CMK (cell line): ENCODE measurements at regions not wholly inside any gene's neighbourhood (a gene's known extent, or its start where the extent isn't known, plus 50 kb on each side); places are given as distances from the start of the nearest gene placed in this dataset.

Experiments
- DNase-seq: peaks from one replicate; pipeline ENCODE4 v3.0.0-alpha.2; 2010; ENCODE audit warnings: low read depth

DNA sequence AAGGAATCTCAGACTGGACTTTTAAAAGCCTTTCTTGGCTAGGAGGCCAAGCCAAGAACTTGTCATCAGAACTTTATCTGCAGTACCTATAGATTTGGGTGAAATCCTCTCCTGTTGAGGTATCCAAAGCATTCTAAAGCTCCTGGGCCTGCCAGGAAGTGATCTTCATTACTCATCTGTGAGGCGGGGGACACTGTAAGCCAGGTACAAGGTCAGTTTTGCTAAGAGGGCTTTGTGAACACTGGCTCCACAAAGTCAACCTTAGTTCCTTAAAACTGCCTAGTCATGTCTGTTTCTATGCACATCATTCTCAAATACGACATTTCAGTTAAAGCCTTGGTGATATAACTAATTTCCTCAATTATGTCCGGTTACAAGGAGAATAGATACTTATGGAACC is 236.7 kb downstream of the PIK3R1 start:
- no peak for DNase-seq

DNA sequence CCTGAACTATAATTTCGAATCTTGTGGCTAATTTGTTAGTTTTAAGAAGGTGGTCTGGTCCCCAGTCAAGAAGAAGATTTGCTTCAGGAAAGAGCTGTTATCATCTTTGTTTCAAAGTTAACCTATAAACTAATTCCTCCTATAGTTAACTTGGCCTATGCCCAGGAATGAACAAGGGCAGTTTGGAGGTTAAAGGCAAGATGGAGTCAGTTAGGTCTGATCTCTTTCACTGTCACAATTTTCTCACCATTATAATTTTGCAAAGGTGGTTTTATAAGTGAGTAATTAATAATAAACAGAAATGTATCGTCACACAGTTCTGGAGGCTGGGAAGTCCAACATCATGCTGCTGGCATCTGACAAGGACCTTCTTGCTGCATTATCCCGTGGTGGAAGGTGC is 238.6 kb downstream of the PIK3R1 start:
- no peak for DNase-seq

DNA sequence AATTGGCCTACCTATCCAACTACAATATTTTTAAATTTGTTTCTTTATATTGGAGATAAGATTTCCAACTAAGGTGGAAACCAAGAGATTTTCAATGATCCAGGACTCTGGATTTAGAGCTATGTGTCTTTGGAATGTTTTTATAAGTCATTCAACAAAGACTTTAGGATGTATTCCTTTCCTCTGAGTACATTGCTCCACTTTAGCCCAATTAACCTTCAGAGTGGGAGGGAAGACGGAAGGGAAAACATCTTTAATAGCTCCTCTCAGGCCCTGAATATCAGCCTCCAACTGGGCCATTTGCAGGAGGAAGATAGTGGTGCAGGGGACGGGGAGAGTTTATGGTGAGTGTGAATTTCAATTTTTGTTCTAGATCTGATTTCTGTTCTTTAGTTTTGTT is 239.2 kb downstream of the PIK3R1 start:
- DNase-seq: no peak

DNA sequence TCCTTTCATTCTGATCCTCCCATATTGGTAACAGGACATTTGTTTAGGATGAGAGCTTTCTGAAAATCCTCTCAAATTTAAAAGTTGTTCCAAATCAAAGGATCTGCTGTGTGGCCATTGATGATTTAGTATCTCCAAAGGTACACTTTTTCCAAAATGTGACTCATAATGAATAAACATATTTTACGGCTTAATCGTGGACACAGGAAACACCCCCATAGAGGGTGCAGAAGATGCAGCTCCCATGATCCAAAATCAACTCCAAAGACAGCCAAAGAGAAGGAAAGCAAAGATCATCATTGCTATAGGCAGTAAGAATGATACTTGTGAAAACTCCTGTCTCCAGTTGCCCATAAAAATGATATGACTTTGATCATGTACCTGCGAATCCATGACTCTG is 239.7 kb downstream of the PIK3R1 start:
- DNase-seq: no peak

DNA sequence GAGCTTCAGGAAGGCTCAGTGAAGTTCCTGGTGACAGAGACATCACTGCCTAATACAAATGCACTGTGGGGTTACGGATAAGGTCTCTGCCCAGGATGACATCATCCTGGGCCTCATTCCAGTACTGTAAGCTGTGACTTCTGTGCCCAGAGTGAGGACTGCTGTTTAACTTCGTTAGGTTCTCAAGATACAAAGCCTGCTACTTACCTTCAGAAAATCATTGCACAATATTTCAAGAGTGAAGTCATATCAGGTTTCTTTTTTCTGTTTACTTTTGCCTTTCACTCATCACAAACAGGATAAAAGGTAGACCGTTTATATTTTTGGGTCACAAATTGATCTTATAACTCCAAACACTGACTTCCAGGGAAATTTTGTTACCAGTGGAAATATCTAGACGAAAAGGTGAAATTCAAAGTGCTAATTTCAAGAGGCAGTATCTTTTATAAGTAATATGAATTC is 241.2 kb downstream of the PIK3R1 start:
- no peak for DNase-seq

DNA sequence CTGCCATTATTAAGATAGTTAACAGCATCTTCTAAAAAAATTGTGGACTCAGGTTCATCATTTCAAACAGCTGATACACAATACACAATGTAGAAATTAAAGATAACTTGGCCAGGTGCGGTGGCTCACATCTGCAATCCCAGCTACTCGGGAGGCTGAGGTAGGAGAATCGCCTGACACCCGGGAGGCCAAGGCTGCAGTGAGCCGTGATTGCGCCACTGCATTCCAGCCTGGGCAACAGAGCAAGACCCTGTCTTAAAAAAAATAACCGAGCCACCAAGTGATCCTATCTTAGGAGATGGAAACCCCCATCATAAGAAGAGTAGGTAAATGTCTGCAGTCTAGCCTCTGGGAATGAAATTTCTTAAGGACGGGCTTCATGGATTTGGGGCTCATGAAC is 241.7 kb downstream of the PIK3R1 start:
- no peak for DNase-seq

DNA sequence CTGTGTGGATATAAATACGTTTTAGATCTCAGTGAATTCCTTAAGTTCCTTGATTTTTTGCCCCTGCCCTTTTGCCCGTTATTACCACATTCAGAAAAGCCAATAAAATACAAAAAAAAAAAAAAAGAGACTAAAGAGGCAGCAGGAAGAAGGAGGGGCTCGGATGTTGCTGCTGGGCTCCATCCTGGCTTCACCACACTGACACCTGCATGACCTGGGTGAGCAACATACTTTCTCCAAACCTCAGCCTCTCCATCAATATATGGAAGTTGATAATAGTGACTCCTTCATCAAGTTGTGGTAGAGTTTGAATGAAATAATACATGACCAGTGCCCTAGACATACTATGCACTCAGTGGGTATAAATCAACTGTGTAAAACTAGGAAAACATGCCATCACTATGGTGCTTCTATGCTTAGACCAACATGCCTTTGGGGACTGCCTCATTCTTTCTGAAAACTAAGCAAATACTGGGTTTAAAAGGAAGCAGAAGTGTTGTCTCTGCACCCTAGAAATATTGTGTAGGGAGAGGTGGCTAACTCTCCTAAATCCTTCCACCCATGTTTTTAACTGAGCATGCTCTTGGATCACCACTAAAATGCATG is 243.0 kb downstream of the PIK3R1 start:
- DNase-seq: no peak

DNA sequence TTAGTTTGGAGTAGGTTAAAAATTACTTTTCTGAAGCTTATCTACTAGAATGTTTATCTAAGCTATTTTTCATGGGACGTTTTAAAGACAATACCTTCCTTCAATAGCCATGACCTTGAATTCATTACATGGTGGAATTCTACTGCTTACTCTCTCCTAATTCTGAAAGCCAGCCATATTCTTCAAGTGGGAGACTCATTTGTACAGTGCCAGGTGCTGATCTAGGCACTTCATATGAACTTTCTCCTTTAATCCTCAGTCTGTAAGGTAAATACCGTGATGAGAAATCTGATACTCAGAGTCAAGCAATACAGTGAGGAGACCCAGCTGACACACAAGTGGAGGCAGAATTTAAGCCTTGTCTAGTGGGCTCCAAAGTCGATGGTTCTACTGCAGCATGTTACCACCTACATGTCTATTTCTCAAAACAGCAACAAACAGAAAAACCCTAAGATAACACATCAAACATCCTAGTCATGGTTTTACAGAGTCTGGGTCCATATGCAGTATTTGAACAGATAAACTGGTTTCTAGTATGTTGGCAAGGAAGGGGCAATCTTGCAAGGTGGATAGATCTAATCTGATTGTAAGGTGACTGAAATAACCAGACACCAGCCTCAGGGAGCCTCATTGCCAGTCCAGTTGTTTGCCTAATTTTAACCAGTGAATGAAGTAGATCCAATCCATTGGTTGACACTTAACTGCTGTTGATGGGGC is 243.7 kb downstream of the PIK3R1 start:
- DNase-seq: no peak

DNA sequence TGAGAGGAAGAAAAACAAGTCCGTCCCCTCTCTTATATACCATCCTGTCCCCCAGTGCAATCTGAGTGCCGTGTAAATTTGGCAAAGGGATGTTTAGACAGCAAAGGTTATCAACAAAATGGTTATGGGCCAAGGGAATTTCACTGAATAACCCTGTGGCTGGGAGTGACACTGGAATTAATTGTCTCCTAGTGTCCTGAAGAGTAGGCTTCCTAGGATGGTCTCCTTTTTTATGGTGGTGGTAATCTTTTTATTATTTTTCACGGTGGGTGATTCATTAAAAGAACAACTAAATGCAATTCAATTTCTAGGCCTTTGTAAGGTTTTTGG is 244.2 kb downstream of the PIK3R1 start:
- DNase-seq: no peak

DNA sequence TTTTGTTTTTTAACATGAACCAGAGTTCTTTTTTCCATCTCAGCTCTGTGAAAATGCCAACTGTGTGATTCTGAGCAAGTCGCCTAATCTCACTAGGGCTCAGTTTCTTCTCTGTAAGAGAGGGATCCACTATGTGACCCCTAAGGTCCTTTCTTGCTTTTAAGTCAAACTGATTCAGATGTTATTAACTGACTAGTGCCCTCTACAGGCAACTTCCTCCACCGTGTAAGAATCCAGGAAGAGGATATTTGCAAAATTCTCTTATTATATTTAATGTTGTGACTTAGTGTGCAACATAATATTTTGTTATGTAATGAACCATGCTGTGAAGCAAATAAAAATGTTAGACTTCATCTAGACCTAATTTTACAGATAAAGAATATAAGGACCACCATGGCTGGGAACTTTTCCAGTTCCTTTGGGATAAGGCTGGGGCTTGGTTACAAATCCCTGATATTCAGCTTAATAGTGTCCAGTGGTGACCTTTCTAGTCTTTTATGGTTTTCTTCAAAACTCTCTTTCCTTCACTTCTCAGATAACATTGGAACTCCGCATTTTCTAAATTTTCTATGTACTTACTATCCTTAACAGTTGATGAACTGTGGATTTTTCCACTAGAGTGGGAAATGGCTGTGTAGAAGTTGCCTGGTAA is 244.7 kb downstream of the PIK3R1 start:
- no peak for DNase-seq

DNA sequence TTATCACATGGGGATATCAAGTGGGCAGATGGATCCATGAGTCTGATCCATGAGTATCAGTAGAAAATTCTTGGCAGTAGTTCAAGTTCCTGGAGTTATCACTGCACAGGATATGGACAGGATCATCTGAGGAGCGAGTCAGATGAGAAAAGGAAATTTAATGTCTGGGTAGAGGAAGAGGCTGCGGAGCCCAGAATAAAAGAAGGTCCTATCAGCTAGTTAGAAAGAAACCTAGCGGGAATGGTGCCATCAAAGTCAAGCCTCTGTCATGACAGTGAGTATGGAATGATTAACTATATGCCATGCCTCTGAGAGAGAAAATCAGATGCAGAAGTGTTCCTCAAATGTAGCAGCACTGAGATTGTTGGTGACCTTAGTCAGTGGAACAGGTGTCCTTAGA is 248.1 kb downstream of the PIK3R1 start:
- no peak for DNase-seq

DNA sequence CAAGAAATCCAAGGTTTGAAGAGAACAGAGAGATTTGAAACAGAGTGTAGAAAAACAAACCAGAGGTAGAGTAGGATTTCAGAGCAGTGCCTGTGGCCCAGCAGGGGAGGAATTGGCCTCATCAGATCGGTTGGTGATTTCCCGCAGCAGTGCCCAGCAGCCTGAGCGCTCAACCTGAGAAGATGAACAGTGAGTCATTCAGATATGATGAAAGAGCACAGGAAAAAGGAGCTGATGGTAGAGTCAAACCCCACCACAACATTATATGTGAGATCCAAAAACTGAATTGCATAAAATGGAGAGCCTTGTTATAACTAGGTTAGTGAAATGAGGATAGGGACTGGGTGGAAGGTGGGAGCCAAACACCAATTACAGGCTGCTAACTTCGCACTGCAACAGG is 248.9 kb downstream of the PIK3R1 start:
- DNase-seq: no peak

DNA sequence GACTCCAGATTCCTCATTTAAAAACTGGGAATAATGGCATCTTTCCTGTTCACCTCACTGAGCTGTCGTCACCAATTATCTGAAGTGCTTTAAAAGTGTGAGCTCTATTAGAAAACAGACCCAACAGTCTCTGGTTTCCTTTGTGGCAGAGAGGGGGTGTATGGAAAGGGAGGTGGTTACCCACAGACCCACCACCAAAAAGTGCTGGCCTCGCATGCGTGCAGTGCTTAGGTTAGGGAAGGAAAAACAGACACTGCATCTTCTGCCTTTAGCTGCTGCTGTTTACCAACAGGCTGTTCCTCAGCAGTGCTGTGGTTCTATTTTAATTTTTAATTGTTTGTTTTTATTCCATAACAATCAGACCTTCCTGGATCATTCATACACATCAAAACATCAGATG is 249.6 kb downstream of the PIK3R1 start:
- DNase-seq: no peak

DNA sequence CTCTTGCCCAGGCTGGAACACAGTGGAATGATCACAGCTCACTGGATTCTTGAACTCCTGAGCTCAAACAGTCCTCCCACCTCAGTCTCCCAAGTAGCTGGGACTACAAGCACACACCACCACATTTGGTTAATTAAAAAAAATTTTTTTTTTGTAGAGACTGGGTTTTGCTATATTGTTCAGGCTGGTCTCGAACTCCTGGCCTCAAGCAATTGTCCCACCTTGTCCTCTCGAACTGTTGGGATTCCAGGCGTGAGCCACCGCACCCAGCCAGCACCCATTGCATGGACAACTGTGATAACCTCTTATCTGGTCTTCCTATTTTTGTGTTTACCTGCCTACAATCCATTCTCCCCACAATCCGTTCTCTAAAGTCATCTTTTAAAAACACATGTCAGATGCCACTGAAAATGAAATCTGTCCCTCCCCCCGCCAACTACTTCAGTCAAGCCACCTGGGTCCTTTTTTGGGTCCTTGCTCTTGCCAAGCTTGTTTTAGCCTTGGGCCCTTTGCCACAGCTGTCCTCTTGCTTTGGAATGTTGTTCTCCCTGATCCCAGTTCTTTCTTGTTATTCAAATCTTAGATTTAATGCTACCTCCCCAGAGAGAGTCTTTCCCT is 250.5 kb downstream of the PIK3R1 start:
- no peak for DNase-seq

DNA sequence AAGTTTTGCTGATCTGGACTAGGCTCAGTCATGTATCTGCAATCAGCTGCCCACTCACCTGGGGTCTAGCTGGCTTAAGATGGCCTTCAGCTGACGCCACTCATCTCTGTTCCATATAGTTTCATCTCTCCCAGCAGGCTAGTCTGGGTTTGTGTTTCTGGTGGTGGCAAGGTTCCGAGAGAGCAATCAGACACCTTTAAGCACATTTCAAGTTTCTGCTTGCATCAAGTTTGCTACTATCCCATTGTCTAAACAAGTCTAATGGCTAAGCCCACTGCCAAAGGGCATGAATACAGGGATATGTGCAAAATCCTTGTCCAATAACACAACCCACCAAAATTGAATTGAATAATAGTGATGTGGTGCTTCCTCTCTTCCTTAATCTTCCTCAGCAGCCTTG is 251.7 kb downstream of the PIK3R1 start:
- no peak for DNase-seq

DNA sequence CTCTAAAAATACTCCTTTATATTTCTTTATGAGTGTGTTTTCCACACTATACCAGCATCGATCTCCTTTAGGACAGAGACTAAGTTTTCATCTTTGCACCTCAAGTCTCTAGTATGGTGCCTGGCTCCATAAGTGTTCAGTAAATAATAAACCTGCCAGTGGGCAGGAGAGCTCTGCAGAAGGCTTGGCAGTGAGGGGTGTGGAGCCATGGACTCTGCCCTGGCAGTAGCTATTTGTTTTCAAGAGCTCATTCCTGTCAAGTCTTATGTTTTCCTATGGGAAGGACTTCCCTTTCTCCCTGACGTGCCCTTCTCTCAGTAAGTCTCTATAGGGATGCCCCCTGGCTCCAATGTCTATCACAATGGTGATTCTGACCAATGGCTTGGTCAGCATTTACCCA is 252.2 kb downstream of the PIK3R1 start:
- DNase-seq: no peak

DNA sequence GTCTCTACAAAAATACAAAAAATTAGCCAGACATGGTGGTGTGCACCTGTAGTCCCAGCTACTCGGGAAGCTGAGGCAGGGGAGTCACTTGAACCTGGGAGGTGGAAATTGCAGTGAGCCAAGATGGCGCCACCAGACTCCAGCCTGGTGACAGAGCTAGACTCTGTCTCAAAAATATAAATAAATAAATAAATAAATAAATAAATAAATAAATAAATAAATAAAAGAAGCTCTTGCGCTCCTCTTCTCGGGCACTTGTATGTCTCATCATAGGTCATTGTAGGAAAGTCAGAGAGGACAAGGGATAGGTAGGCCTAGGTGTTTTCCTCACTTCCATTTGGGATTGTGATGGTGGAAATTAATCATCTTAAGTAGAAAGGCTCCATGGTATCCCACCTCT is 252.8 kb downstream of the PIK3R1 start:
- DNase-seq: no peak

DNA sequence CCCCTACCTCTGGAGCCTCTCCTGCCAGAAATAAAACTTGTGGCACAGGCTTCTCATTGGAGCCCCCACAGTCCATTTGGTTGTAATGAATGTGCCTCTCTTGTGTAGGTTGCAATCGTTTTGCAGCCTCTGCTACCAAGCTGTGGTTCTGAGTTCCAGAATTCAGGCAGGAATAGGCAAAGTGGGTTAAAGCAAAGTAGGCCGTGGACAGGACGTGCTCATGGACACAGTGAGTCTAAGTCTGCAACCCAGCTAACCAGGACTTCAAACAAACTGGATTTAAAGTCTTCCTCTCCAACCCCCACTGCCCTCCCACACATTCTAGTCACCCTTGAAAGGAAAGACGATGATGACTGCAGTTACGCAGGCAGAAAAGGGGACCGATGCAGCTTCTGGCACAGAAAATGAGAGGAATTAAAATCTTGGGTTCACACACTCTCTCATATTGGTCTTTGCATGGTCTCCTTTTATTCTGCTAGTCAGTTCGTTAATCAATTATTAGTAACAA is 260.0 kb downstream of the PIK3R1 start:
- DNase-seq: no peak

DNA sequence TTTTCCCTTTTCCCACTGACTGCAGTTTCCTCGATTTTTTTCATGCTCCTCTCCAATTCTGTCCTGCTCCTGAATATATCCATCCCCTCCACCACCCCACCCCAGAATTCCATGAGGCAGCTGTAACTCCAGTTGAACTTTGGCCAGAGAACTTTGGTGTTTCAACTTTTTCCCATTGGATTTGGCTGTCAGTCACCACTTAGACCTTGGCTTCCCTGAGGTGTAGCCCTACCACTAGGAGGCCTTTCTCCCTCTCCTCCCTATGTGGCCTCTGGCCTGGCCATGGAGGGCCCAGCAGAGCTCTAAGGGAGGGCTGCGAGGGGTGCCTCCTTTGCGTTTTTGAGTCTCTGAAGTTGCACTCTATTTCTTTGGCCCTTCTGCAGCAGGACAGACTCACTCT is 261.3 kb downstream of the PIK3R1 start:
- DNase-seq: no peak

DNA sequence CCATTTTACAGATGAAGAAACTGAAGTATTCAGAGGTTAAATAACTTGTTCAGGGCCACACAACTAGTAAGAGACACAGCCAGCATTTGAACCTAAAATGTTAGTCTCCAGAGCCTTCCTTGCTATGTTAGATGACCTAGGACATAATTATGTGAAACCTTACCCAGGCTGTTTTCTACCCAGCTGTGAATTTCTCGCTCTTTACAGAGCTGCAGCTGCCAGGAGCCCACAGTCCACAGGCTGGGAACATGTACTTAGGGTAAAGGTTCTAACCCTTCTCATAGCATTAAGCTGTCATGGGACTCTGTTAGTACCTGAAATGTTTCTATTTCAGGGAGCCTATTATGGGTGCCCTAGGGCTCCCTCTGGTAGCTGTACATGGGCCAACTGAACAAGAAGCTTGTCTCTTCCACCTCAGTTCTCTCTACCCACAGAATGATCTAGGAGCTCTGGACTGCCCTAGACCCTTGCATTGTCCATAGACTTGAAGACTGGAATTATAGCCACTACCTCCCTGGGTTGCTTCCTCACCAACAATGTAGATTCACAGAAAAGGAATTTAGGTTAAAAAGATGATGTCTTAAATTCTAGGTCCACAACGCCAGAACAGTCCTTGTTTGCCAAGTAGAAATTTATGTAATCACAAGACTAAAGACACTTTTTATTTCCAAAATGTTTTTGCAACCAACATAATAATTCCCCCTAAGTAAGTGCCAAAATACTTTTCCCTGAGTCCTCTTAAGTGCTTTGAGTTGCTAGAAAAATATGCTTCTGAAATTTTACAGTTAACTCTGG is 262.9 kb downstream of the PIK3R1 start:
- DNase-seq: no peak

DNA sequence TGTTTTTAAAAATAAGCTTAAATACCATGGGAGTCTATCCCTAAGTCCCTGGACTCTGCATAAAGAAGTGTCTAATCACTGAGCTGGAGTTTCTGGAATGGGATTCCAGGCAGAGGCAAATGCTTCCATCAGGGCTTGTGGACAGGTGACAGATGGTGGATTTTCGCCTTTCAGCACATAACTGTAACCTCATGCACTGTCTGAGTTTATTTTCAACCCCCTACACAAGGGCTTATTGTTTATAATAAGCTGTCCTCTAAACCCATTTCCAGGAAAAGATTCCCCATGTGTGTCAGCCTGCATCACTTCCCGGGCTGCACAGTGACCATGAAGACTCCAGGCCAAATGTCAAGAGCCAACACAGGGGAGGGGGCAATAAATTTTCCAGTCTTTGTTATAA is 264.0 kb downstream of the PIK3R1 start:
- no peak for DNase-seq

DNA sequence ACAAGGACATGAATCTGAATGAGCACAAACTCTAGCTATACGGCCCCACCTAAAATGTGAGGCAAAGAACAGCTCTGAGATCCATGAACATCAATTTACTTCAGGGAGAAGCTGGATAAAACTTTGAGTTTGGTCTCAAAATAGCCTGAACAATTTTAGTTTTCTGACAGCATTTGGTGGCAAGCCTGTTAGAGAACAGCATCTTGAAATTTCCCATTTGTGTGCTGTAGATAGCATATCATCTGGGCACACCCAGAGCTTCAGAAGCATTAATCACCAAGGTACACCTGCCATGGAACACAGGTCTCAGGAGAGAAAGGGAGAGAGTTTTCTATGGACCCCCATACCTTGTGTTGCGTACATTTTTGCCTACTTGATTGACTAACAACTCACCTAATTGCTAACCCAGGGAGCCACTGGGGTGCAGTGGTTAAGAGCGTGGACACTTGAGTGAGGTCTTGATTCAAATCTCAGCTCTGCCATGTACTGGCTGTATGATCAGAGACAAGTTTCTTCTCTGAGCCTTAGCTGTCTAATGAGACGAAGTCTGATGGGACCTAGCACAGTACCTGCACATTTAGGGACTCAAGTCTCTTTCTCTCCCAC is 264.9 kb downstream of the PIK3R1 start:
- no peak for DNase-seq
